Small intestine (tissue), 7 donors: ENCODE measurements at regions not wholly inside any gene's neighbourhood (a gene's known extent, or its start where the extent isn't known, plus 50 kb on each side); places are given as distances from the start of the nearest gene placed in this dataset.
"Not testable (repeated sequence)": the region's sequence is repeated elsewhere in the genome, so short reads cannot be mapped to it uniquely, and the experiment has no call there.

Source experiments
- DNase-seq, 2 donors: peaks; one replicate each; pipeline versions ENCODE4 v3.0.0 to v3.0.0-alpha.2; 2013
- FAIRE-seq: peaks from 2 replicates; lab custom pipeline; 2012; peaks lifted over from hg19 to GRCh38; lab: Jason Lieb, UNC
- H3K27ac ChIP-seq, 3 donors: one replicate each; pipeline ENCODE4 v1.5.1; 2013; ENCODE audit warnings: low read length in 2 of 3, mild to moderate bottlenecking in 2 of 3, control low read depth in 1 of 3, inconsistent platforms in 1 of 3, low read depth in 1 of 3, moderate library complexity in 1 of 3
- H3K27me3 ChIP-seq, 3 donors: one replicate each; pipeline ENCODE4 v1.6.1; 2013; ENCODE audit warnings: low read length in 3 of 3, inconsistent platforms in 1 of 3; ENCODE audit not compliant: control insufficient read depth in 3 of 3, insufficient read depth in 3 of 3
- H3K36me3 ChIP-seq, 3 donors: one replicate each; pipeline ENCODE4 v1.6.1; 2013; ENCODE audit warnings: low read length in 3 of 3, inconsistent platforms in 1 of 3, low read depth in 1 of 3, mild to moderate bottlenecking in 1 of 3, moderate library complexity in 1 of 3; ENCODE audit not compliant: control insufficient read depth in 3 of 3, insufficient read depth in 2 of 3
- H3K4me1 ChIP-seq, 3 donors: one replicate each; pipeline ENCODE4 v1.6.1; 2013; ENCODE audit warnings: low read length in 2 of 3, inconsistent platforms in 1 of 3, low read depth in 1 of 3, mild to moderate bottlenecking in 1 of 3, moderate library complexity in 1 of 3; ENCODE audit not compliant: control insufficient read depth in 3 of 3, insufficient read depth in 2 of 3
- H3K4me3 ChIP-seq, 3 donors: one replicate each; pipeline ENCODE4 v1.5.1; 2013; ENCODE audit warnings: low read length in 3 of 3, control low read depth in 1 of 3, inconsistent platforms in 1 of 3, low read depth in 1 of 3, mild to moderate bottlenecking in 1 of 3, moderate library complexity in 1 of 3
- H3K9me3 ChIP-seq, 2 donors: one replicate each; pipeline ENCODE4 v1.6.1; 2013; ENCODE audit warnings: low read depth in 1 of 2, low read length in 1 of 2; ENCODE audit not compliant: control insufficient read depth in 2 of 2, insufficient read depth in 1 of 2
- WGBS, 3 donors: extraction: QIAGEN DNeasy Blood & Tissue Kit; methylation state at CpG; one replicate each; pipeline ENCODE4 v1.1.7; 2013; 5-methylcytosine and 5-hydroxymethylcytosine counted together
- donor health status: healthy with polysubstance abuse.
- donor health status: control.
- donor health status: control.
- donor health status: Bipolar disorder and iron deficiency.
- donor health status: healthy.

DNA sequence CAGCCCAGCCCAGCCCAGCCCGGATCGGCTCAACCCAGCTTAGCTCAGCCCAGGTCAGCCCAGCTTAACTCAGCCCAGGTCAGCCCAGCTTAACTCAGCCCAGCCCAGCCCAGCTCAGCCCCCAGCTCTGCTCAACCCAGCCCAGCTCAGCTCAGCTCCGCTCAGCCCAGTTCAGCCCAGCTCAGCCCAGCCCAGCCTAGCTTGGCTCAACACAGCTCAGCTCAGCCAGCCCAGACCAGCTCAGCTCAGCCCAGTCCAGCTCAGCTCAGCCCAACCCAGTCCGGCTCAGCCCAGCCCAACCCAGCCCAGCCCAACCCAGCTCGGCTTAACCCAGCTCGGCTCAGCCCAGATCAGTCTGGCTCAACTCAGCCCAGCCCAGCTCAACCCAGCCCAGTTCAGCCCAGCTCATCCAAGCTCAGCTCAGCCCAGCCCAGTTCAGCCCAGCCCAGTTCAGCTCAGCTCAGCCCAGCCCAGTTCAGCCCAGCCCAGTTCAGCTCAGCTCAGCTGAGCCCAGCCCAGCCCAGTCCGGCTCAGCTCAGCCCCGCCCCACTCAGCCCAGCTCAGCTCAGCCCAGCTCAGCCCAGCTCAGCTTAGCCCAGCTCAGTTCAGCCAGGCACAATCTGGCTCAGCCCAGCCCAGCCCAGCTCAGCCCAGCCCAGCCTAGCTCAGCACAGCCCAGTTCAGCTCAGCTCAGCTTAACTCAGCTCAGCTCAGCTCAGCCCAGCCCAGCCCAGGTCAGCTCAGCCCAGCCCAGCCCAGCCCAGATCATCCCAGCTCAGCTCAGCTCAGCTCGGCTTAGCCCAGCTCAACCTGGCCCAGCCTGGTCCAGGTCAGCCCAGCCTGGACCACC, 331.7 kb downstream of the TMEM121 start:
- no peaks in the 10 kb centered on the region for H3K4me1 ChIP-seq
- DNase-seq = no peak
- H3K4me3 ChIP-seq = peak overlapping the region in 1 of 3 donors; percentile 60
- no peak for FAIRE-seq
- no peaks in the 10 kb centered on the region for H3K36me3 ChIP-seq
- peaks cover 0 to 77% of the 10 kb centered on the region in 2 donors for H3K9me3 ChIP-seq
- H3K27ac ChIP-seq = peak overlapping the region in 2 of 3 donors; percentile 44 to 65
- 65 to 76% (median 69%) methylated on average over 4 to 9 of the region's 9 CpGs for WGBS, 3 donors
- H3K27me3 ChIP-seq = no peaks in the 10 kb centered on the region

DNA sequence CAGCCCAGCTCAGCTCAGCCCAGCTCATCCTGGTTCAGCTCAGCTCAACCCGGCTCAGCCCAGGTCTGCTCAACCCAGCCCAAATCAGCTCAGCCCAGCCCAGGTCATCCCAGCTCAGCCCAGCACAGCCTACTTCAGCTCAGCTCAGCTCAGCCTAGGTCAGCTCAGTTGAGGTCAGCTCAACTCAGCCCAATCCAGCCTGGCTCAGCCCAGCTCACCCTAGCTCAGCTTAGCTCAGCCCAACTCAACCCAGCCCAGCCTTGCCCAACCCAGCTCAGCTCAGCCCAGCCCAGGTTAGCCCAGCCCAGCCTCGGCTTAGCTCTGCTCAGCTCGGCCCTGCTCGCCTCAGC, 332.3 kb downstream of the TMEM121 start:
- Histone ChIP-seq H3K9me3 (peaks cover 0 to 76% of the 10 kb centered on the region in 2 donors), H3K27me3 (no peaks in the 10 kb centered on the region), H3K4me3 (peak overlapping the region in 1 of 3 donors; percentile 60), H3K4me1 (no peaks in the 10 kb centered on the region), H3K27ac (peak overlapping the region in 1 of 3 donors; percentile 65), H3K36me3 (no peaks in the 10 kb centered on the region)
- WGBS, 3 donors = 75 to 82% (median 76%) methylated on average over 1 to 4 of the region's 4 CpGs
- DNase-seq (no peak), FAIRE-seq (no peak)

DNA sequence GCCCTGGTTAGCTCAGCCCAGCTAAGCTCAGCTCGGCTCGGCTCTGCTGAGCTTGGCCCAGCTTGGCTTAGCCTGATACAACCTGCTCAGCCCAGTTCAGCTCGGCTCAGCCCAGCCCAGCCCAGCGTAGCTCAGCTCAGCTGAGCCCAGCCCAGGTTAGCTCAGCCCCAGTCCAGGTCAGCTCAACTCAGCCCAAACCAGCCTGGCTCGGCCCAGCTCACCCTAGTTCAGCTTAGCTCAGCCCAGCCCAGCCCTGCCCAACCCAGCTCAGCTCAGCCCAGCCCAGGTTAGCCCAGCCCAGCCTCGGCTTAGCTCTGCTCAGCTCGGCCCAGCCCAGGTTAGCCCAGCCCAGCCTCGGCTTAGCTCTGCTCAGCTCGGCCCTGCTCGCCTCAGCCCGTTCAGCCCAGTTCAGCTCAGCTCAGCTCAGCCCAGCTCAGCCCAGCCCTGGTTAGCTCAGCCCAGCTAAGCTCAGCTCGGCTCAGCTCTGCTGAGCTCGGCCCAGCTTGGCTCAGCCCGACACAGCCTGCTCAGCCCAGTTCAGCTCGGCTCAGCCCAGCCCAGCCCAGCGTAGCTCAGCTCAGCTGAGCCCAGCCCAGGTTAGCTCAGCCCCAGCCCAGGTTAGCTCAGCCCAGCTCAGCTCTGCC, 332.8 kb downstream of the TMEM121 start:
- H3K36me3 ChIP-seq, H3K4me1 ChIP-seq, FAIRE-seq, DNase-seq, H3K27me3 ChIP-seq: not testable (repeated sequence)
- Histone ChIP-seq H3K9me3 (peaks cover 0 to 76% of the 10 kb centered on the region in 2 donors), H3K4me3 (peak overlapping the region in 1 of 3 donors; percentile 60), H3K27ac (peak overlapping the region in 1 of 3 donors; percentile 14)
- WGBS, 3 donors = 75 to 81% (median 76%) methylated on average over 11 to 16 of the region's 16 CpGs

DNA sequence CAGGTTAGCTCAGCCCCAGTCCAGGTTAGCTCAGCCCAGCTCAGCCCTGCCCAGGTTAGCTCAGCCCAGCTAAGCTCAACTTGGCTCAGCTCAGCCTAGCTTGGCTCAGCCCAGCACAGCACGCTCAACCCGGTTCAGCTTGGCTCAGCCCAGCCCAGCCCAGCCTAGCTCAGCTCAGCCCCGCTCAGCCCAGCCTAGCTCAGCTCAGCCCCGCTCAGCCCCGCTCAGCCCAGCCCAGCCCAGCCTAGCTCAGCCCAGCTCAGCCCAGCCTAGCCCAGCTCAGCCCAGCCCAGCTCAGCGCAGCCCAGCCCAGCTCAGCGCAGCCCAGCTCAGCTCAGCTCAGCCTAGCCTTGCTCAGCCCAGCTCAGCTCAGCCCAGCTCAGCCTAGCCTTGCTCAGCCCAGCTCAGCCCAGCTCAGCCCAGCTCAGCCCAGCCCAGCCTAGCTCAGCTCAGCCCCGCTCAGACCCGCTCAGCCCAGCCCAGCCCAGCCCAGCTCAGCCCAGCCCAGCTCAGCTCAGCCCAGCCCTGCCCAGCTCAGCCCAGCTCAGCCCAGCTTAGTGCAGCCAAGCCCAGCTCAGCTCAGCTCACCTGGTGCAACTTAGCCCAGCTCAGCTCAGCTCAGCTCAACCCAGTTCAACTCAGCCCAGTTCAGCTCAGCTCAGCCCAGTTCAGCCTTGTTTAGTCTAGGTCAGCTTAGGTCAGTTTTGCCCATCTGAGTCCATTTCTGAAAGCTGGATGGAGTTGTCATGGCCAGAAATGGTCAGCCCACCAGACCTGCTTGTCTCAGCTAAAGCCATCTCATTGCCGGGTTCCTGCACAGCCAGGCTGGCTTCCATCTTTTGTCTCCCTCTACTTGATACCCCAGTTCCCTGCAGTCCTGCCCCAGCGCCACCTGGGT, 333.6 kb downstream of the TMEM121 start:
- FAIRE-seq (no peak), DNase-seq (no peak)
- Histone ChIP-seq H3K36me3 (no peaks in the 10 kb centered on the region), H3K4me1 (no peaks in the 10 kb centered on the region), H3K27me3 (no peaks in the 10 kb centered on the region), H3K9me3 (peaks cover 0 to 77% of the 10 kb centered on the region in 2 donors), H3K27ac (peak overlapping the region in 1 of 3 donors; percentile 35), H3K4me3 (peak overlapping the region in 1 of 3 donors; percentile 32)
- WGBS, 3 donors = 67 to 82% (median 76%) methylated on average over 10 to 11 of the region's 11 CpGs

DNA sequence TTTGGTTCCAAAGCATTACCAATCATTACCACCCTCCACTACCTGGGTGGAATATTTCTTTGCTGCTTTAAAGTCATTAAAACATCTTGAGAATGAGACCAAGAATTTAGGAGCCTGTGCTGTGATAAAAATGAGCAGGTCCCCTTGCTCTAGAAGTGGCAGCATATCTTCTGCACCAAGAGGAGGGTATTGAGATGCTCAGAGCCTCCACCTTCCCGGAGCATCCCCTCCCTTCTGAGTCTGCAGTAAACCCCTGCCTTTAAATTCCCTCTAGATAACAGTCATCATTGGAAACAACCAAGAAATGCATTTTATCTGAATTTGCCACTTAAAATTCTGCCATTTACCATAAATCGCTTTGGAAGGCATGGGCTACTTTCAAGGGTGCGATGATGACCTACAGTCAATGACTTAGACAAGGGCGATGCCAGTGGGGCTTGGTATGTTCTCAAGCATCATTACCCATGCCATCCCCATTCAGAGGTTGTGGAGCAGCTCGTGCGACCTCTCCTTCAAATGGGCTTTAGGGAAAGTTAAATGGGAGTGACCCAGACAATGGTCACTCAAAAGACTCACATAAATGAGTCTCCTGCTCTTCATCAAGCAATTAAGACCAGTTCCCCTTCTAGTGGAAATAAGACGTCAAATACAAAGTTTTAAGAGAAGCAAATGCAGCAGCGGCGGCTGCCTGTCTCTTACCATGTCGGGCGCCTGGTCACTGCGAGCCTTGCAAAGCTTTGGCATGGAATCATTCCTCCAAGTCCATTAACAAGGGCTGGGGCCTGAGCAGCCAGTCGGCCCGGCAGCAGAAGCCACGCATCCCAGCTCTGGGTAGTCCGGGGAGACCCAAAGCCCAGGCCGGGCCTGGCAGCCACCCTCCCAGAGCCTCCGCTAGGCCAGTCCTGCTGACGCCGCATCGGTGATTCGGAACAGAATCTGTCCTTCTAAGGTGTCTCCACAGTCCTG, 334.5 kb downstream of the TMEM121 start:
- no peaks in the 10 kb centered on the region for H3K4me1 ChIP-seq
- H3K36me3 ChIP-seq = no peaks in the 10 kb centered on the region
- H3K4me3 ChIP-seq = peak overlapping the region in 1 of 3 donors; percentile 26
- H3K27me3 ChIP-seq = no peaks in the 10 kb centered on the region
- no peak for FAIRE-seq
- no peak for DNase-seq
- WGBS, 3 donors = 73 to 81% (median 75%) methylated on average over 22 of the region's 22 CpGs
- peak overlapping the region in 1 of 3 donors; percentile 35 for H3K27ac ChIP-seq
- H3K9me3 ChIP-seq = peaks cover 0 to 80% of the 10 kb centered on the region in 2 donors

DNA sequence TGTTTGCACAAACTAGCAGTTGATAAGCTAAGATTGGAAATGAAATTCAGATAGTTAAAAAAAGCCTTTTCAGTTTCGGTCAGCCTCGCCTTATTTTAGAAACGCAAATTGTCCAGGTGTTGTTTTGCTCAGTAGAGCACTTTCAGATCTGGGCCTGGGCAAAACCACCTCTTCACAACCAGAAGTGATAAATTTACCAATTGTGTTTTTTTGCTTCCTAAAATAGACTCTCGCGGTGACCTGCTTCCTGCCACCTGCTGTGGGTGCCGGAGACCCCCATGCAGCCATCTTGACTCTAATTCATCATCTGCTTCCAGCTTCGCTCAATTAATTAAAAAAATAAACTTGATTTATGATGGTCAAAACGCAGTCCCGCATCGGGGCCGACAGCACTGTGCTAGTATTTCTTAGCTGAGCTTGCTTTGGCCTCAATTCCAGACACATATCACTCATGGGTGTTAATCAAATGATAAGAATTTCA, 335.6 kb downstream of the TMEM121 start:
- Histone ChIP-seq H3K27ac (peak overlapping the region in 1 of 3 donors; percentile 46), H3K4me1 (no peaks in the 10 kb centered on the region), H3K36me3 (no peaks in the 10 kb centered on the region), H3K27me3 (no peaks in the 10 kb centered on the region), H3K9me3 (peaks cover 0 to 83% of the 10 kb centered on the region in 2 donors), H3K4me3 (no peak overlapping the region)
- no peak for FAIRE-seq
- 51 to 68% (median 60%) methylated on average over 11 of the region's 11 CpGs for WGBS, 3 donors
- DNase-seq = no peak

DNA sequence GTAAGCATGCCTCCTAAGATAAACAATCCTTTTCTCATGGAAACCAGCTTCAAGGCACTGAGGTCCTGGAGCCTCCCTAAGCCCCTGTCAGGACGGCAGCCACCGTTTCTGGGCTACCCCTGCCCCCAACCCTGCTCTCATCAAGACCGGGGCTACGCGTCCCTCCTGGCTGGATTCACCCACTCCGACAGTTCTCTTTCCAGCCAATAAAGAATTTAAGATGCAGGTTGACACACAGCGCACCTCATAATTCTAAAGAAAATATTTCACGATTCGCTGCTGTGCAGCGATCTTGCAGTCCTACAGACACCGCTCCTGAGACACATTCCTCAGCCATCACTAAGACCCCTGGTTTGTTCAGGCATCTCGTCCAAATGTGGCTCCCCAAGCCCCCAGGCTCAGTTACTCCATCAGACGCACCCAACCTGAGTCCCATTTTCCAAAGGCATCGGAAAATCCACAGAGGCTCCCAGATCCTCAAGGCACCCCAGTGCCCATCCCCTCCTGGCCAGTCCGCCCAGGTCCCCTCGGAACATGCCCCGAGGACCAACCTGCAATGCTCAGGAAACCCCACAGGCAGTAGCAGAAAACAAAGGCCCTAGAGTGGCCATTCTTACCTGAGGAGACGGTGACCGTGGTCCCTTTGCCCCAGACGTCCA, 336.3 kb downstream of the TMEM121 start:
- Histone ChIP-seq H3K4me3 (peak overlapping the region in 1 of 3 donors; percentile 37), H3K36me3 (no peaks in the 10 kb centered on the region), H3K27me3 (no peaks in the 10 kb centered on the region), H3K27ac (peak overlapping the region in 1 of 3 donors; percentile 51), H3K9me3 (peaks cover 0 to 77% of the 10 kb centered on the region in 2 donors), H3K4me1 (no peaks in the 10 kb centered on the region)
- FAIRE-seq (no peak), DNase-seq (no peak)
- 72 to 77% (median 76%) methylated on average over 20 of the region's 20 CpGs for WGBS, 3 donors
